GM12873 (cell line): ENCODE measurements at regions not wholly inside any gene's neighbourhood (a gene's known extent, or its start where the extent isn't known, plus 50 kb on each side); places are given as distances from the start of the nearest gene placed in this dataset.

Source experiments
- TF ChIP-seq, protein P1 (sequence below): IDR thresholded peaks from 2 replicates; pipeline ENCODE4 v1.5.1; 2012; ENCODE audit warnings: low read depth, mild to moderate bottlenecking, moderate library complexity, low read length, control low read depth; ENCODE audit not compliant: insufficient read depth; ENCODE audit errors: missing control alignments

DNA sequence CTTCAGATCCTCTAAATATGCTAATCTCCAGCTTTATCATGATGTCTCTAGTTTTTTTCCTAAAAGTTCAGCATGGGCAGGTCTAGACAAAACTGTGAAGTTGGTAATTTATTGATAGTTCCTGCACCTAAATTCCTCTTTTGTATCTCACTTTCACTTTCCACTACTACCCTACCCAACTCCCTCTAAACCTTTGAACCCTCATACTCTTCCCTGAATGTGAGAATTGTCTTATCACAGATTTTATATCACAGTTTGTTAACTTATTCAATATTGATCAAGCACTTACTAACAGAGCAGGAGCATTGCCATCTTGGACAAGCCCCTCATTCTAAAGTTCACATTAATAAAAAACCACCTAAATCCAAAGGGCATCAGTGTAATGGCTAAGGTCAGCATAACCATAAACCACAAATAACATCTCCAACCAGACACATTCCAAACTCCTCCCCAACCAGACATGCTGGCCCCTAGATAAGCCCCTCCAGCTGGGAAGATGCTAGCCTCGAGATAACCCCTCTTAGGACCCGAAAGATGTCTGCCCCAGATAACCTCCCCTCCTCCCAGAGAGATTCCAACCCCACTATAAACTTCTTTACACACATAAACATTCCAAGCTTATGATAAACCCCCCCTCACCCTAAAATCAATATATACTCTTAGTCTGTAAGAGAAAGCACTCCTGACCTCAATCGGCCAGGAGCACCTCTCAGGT is 78.7 kb downstream of the FSCB start:
- TF ChIP-seq, protein P1, sequence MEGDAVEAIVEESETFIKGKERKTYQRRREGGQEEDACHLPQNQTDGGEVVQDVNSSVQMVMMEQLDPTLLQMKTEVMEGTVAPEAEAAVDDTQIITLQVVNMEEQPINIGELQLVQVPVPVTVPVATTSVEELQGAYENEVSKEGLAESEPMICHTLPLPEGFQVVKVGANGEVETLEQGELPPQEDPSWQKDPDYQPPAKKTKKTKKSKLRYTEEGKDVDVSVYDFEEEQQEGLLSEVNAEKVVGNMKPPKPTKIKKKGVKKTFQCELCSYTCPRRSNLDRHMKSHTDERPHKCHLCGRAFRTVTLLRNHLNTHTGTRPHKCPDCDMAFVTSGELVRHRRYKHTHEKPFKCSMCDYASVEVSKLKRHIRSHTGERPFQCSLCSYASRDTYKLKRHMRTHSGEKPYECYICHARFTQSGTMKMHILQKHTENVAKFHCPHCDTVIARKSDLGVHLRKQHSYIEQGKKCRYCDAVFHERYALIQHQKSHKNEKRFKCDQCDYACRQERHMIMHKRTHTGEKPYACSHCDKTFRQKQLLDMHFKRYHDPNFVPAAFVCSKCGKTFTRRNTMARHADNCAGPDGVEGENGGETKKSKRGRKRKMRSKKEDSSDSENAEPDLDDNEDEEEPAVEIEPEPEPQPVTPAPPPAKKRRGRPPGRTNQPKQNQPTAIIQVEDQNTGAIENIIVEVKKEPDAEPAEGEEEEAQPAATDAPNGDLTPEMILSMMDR: no peak

DNA sequence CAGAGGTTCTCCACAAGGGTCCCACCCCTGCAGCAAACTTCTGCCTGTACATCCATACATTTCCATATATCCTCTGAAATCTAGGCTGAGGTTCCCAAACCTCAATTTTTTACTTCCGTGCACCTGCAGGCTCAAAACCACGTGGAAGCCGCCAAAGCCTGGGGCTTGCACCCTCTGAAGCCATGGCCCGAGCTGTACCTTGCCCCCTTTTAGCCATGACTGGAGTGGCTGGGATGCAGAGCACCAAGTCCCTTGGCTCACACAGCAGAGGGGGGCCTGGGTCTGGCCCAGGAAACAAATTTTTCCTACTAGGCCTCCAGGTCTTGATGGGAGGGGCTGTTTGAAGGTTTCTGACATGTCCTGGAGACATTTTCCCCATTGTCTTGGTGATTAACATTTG is 84.4 kb downstream of the FSCB start:
- TF ChIP-seq, protein P1: no peak

DNA sequence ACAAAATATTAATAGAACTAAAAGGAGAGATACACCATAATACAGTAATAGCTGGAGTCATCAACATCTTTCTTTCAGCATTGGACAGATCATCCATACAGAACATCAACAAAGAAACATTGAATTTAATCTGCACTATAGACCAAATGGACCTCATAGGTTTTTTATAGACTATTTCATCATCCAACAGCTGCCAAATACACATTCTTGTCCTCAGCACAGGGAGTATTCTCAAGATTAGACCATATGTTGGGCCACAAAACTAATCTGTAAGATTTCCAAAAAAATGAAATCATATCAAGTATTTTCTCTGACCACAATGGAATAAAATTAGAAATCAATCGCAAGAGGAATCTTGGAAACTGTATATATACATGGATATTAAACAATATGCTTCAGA is 86.9 kb downstream of the FSCB start:
- TF ChIP-seq, protein P1: no peak

DNA sequence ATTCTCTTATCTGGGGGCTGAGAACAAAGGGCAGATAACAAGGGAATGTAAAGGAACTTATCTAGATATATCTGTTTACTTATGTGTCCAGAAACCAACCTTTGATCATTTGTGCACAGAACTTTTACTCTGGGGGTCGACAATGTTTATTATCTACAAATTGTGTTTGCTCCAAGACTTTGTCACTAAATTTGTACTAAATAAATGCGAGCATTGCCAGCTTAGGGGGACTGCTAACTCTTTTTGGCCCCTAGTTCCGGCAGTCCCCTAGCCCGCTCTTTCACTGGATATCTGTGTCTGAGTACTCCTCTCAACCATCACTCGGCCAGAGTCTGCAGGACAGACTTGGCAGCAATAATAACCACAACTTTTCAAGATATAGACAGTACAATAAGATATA is 88.2 kb downstream of the FSCB start:
- TF ChIP-seq, protein P1: no peak

DNA sequence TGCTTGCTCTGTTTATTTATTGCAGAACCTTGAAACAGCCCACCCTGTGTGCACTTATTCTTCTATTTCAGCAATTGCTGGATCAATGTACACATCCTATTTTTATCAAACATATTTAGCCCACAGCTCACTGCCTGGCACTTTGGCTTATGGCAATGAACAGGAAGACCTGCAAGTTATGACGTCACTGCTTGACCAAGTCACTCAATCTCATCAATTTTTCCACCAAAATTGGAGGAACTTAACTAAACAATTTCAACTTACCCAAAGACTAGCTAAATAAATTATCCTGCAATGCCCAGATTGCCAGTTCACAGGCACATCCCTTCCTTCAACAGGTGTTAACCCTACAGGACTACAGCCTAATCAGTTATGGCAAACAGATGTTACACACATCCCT is 89.3 kb downstream of the FSCB start:
- TF ChIP-seq, protein P1: no peak

DNA sequence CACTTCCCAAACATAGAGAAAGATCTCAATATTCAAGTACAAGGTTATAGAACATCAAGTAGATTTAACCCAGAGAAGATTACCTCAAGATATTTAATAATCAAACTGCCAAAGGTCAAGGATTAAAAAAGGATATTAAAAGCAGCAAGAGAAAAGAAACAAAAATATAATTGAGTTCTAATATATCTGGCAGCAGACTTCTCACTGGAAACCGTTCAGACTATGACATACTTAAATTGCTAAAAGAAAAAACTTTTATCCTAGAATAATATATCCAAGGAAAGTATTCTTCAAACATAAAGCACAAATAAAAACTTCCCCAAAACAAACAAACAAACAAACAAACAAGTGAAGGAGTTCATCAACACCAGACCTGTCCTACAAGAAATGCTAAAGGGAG is 92.4 kb downstream of the FSCB start:
- TF ChIP-seq, protein P1: no peak

DNA sequence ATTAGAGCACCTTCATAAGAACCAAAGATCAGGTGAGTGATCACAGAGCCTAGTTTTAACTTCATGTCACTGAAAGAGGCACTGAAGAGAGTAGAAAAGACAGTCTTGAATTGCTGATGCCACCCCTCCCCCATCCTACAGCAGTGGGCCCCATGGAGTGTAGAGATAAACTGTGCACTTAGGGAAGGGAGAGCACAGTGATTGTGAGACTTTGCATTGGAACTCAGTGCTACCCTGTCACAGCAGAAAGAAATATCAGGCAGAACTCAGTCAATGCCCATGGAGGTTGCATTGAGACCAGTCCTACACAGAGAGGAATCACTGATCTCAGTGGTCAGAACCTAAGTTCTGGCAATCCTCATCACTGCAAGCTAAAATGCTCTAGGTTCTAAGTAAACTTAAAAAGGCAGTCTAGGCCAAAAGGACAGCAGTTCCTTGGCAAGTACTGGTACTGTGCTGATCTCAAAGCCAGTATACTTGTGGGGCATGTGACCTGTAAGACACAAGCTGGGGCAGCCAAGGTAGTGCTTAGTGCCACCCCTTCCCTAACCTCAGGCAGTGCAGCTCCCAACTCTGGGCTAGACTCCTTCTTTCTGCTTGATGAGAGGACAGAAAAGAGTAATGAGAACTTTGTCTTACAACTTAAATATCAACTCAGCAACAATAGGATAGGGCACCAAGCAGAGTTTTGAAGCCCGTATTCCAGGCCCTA is 94.1 kb downstream of the FSCB start:
- TF ChIP-seq, protein P1: no peak
